ENCODE measurements at regions not wholly inside any gene's neighbourhood (a gene's known extent, or its start where the extent isn't known, plus 50 kb on each side); places are given as distances from the start of the nearest gene placed in this dataset.
"Not testable (repeated sequence)": the region's sequence is repeated elsewhere in the genome, so short reads cannot be mapped to it uniquely, and the experiment has no call there.

GRCh38 chr16:86843812-86844211, 265.5 kb downstream of the FOXL1 start:
- Mint-ChIP-seq H3K9me3 (no peaks in the 10 kb centered on the region), H3K4me3 (no peak overlapping the region), H3K36me3 (ENCODE audit: low read depth) (no peaks in the 10 kb centered on the region), H3K27me3 (ENCODE audit: low read depth) (no peaks in the 10 kb centered on the region), H3K27ac (no peak overlapping the region), H3K4me1 (ENCODE audit: low read depth) (no peaks in the 10 kb centered on the region)
- DNase-seq (ENCODE audit: low spot score) = no peak

- no peaks in the 10 kb centered on the region for H3K27me3 Mint-ChIP-seq (ENCODE audit: low read depth)
- no peaks in the 10 kb centered on the region for H3K36me3 Mint-ChIP-seq (ENCODE audit: low read depth)
- H3K9me3 Mint-ChIP-seq = no peaks in the 10 kb centered on the region
- DNase-seq (ENCODE audit: low spot score) = no peak
- H3K4me1 Mint-ChIP-seq (ENCODE audit: low read depth) = no peaks in the 10 kb centered on the region
- H3K4me3 Mint-ChIP-seq = no peak overlapping the region
- no peak overlapping the region for H3K27ac Mint-ChIP-seq
Observed at GRCh38 chr16:86844695-86845094, 266.3 kb downstream of the FOXL1 start.

GRCh38 chr16:86846136-86846535, 267.8 kb downstream of the FOXL1 start:
- no peaks in the 10 kb centered on the region for H3K4me1 Mint-ChIP-seq (ENCODE audit: low read depth)
- no peak overlapping the region for H3K4me3 Mint-ChIP-seq
- no peak overlapping the region for H3K27ac Mint-ChIP-seq
- H3K9me3 Mint-ChIP-seq = no peaks in the 10 kb centered on the region
- DNase-seq (ENCODE audit: low spot score) = no peak
- no peaks in the 10 kb centered on the region for H3K36me3 Mint-ChIP-seq (ENCODE audit: low read depth)
- no peaks in the 10 kb centered on the region for H3K27me3 Mint-ChIP-seq (ENCODE audit: low read depth)

- H3K27ac Mint-ChIP-seq = no peak overlapping the region
- no peaks in the 10 kb centered on the region for H3K4me1 Mint-ChIP-seq (ENCODE audit: low read depth)
- no peak overlapping the region for H3K4me3 Mint-ChIP-seq
- no peaks in the 10 kb centered on the region for H3K9me3 Mint-ChIP-seq
- H3K36me3 Mint-ChIP-seq (ENCODE audit: low read depth) = no peaks in the 10 kb centered on the region
- no peak for DNase-seq (ENCODE audit: low spot score)
- no peaks in the 10 kb centered on the region for H3K27me3 Mint-ChIP-seq (ENCODE audit: low read depth)
Observed at GRCh38 chr16:86848821-86849220, 270.5 kb downstream of the FOXL1 start.

GRCh38 chr16:86850670-86851069, 272.3 kb downstream of the FOXL1 start:
- Mint-ChIP-seq H3K36me3 (ENCODE audit: low read depth) (no peaks in the 10 kb centered on the region), H3K4me3 (no peak overlapping the region), H3K27me3 (ENCODE audit: low read depth) (no peaks in the 10 kb centered on the region), H3K4me1 (ENCODE audit: low read depth) (no peaks in the 10 kb centered on the region), H3K9me3 (no peaks in the 10 kb centered on the region), H3K27ac (no peak overlapping the region)
- no peak for DNase-seq (ENCODE audit: low spot score)

GRCh38 chr16:86852135-86852534, 273.8 kb downstream of the FOXL1 start:
- H3K36me3 Mint-ChIP-seq (ENCODE audit: low read depth) = no peaks in the 10 kb centered on the region
- H3K4me1 Mint-ChIP-seq (ENCODE audit: low read depth) = no peaks in the 10 kb centered on the region
- no peaks in the 10 kb centered on the region for H3K27me3 Mint-ChIP-seq (ENCODE audit: low read depth)
- no peak for DNase-seq (ENCODE audit: low spot score)
- no peaks in the 10 kb centered on the region for H3K9me3 Mint-ChIP-seq
- H3K27ac Mint-ChIP-seq = no peak overlapping the region
- no peak overlapping the region for H3K4me3 Mint-ChIP-seq

GRCh38 chr16:86854058-86854621, 275.8 kb downstream of the FOXL1 start:
- Mint-ChIP-seq H3K4me3 (no peak overlapping the region), H3K36me3 (ENCODE audit: low read depth) (no peaks in the 10 kb centered on the region), H3K27me3 (ENCODE audit: low read depth) (no peaks in the 10 kb centered on the region), H3K27ac (no peak overlapping the region), H3K9me3 (no peaks in the 10 kb centered on the region), H3K4me1 (ENCODE audit: low read depth) (no peaks in the 10 kb centered on the region)
- no peak for DNase-seq (ENCODE audit: low spot score)

GRCh38 chr16:86854626-86855294, 276.4 kb downstream of the FOXL1 start:
- Mint-ChIP-seq H3K27me3 (ENCODE audit: low read depth) (no peaks in the 10 kb centered on the region), H3K36me3 (ENCODE audit: low read depth) (no peaks in the 10 kb centered on the region), H3K9me3 (no peaks in the 10 kb centered on the region), H3K27ac (no peak overlapping the region), H3K4me1 (ENCODE audit: low read depth) (no peaks in the 10 kb centered on the region), H3K4me3 (no peak overlapping the region)
- no peak for DNase-seq (ENCODE audit: low spot score)

- no peaks in the 10 kb centered on the region for H3K36me3 Mint-ChIP-seq (ENCODE audit: low read depth)
- H3K9me3 Mint-ChIP-seq = no peaks in the 10 kb centered on the region
- no peaks in the 10 kb centered on the region for H3K4me1 Mint-ChIP-seq (ENCODE audit: low read depth)
- no peak overlapping the region for H3K4me3 Mint-ChIP-seq
- H3K27ac Mint-ChIP-seq = no peak overlapping the region
- H3K27me3 Mint-ChIP-seq (ENCODE audit: low read depth) = no peaks in the 10 kb centered on the region
- no peak for DNase-seq (ENCODE audit: low spot score)
Observed at GRCh38 chr16:86856946-86857586, 278.7 kb downstream of the FOXL1 start.

- DNase-seq (ENCODE audit: low spot score) = no peak
- no peaks in the 10 kb centered on the region for H3K27me3 Mint-ChIP-seq (ENCODE audit: low read depth)
- no peak overlapping the region for H3K4me3 Mint-ChIP-seq
- no peaks in the 10 kb centered on the region for H3K9me3 Mint-ChIP-seq
- no peak overlapping the region for H3K27ac Mint-ChIP-seq
- H3K4me1 Mint-ChIP-seq (ENCODE audit: low read depth) = no peaks in the 10 kb centered on the region
- H3K36me3 Mint-ChIP-seq (ENCODE audit: low read depth) = no peaks in the 10 kb centered on the region
Observed at GRCh38 chr16:86857807-86858206, 279.5 kb downstream of the FOXL1 start.

- Mint-ChIP-seq H3K4me3 (no peak overlapping the region), H3K4me1 (ENCODE audit: low read depth) (no peaks in the 10 kb centered on the region), H3K36me3 (ENCODE audit: low read depth) (no peaks in the 10 kb centered on the region), H3K27ac (no peak overlapping the region), H3K9me3 (no peaks in the 10 kb centered on the region), H3K27me3 (ENCODE audit: low read depth) (no peaks in the 10 kb centered on the region)
- no peak for DNase-seq (ENCODE audit: low spot score)
Observed at GRCh38 chr16:86858501-86858900, 280.2 kb downstream of the FOXL1 start.

GRCh38 chr16:86861270-86861858, 283.0 kb downstream of the FOXL1 start:
- H3K36me3 Mint-ChIP-seq (ENCODE audit: low read depth); DNase-seq (ENCODE audit: low spot score); H3K27me3 Mint-ChIP-seq (ENCODE audit: low read depth); H3K9me3 Mint-ChIP-seq; H3K4me3 Mint-ChIP-seq; H3K27ac Mint-ChIP-seq; H3K4me1 Mint-ChIP-seq (ENCODE audit: low read depth): not testable (repeated sequence)

GRCh38 chr16:86862595-86863280, 284.4 kb downstream of the FOXL1 start:
- no peak for DNase-seq (ENCODE audit: low spot score)
- H3K27me3 Mint-ChIP-seq (ENCODE audit: low read depth) = no peaks in the 10 kb centered on the region
- no peaks in the 10 kb centered on the region for H3K4me1 Mint-ChIP-seq (ENCODE audit: low read depth)
- no peaks in the 10 kb centered on the region for H3K9me3 Mint-ChIP-seq
- H3K27ac Mint-ChIP-seq = no peak overlapping the region
- no peak overlapping the region for H3K4me3 Mint-ChIP-seq
- no peaks in the 10 kb centered on the region for H3K36me3 Mint-ChIP-seq (ENCODE audit: low read depth)

GRCh38 chr16:86863609-86864008, 285.3 kb downstream of the FOXL1 start:
- Mint-ChIP-seq H3K4me1 (ENCODE audit: low read depth) (no peaks in the 10 kb centered on the region), H3K4me3 (no peak overlapping the region), H3K36me3 (ENCODE audit: low read depth) (no peaks in the 10 kb centered on the region), H3K27me3 (ENCODE audit: low read depth) (no peaks in the 10 kb centered on the region), H3K27ac (no peak overlapping the region), H3K9me3 (no peaks in the 10 kb centered on the region)
- DNase-seq (ENCODE audit: low spot score) = no peak

Measured in T-helper 2 cell treated with Interferon-gamma antibody and Interleukin-4, amounts not matched to agents 5 μg/mL and 100 μg/mL, for 36 hours (primary cell).